ENCODE measurements at regions not wholly inside any gene's neighbourhood (a gene's known extent, or its start where the extent isn't known, plus 50 kb on each side); places are given as distances from the start of the nearest gene placed in this dataset.
"Not testable (repeated sequence)": the region's sequence is repeated elsewhere in the genome, so short reads cannot be mapped to it uniquely, and the experiment has no call there.

DNA sequence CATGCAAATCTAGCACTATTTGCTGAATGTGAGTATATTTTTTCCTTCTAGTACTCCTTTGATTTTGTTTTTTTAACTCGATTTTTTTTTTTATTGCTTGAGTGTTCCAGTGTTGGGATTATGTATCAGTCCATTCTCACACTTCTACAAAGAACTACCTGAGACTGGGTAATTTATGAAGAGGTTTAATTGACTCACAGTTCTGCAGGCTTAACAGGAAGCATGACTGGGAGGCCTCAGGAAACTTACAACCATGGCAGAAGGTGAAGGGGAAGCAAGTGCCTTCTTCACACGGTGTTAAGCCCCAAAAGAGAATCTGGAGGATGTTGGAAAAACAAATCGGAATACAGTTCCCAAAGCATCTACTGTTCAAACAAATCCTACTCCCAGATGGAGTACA is 69.1 kb downstream of the ZNF518B start:
- H3K4me3 Mint-ChIP-seq (ENCODE audit: low read depth); H3K27me3 Mint-ChIP-seq (ENCODE audit: low read depth); H3K36me3 Mint-ChIP-seq (ENCODE audit: low read depth); H3K27ac Mint-ChIP-seq; H3K4me1 Mint-ChIP-seq (ENCODE audit: low read depth); DNase-seq (ENCODE audit: low spot score); intact Hi-C loops (cut with micrococcal nuclease); H3K9me3 Mint-ChIP-seq: not testable (repeated sequence)

DNA sequence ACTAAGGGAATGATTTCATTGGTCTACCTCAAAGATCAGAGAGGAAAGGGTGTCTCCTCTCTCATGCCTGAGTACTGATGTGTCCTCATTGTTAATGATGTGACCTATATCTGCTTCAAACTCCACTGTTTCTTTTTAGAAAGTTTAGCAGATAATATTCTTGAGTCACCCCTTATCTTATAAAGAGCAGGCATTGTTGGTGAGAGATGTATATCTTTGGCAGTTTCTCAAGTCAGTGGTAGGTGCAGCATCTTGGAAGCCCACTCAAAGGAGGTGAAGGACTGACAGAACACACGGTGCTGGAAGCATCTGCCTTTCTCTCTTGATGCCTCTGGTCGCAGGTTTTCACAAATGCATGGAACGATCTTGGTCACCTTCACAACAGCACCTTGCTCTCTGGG is 71.2 kb downstream of the ZNF518B start:
- Mint-ChIP-seq H3K27me3 (ENCODE audit: low read depth) (peaks cover 3% of the 10 kb centered on the region), H3K4me1 (ENCODE audit: low read depth) (no peaks in the 10 kb centered on the region), H3K27ac (no peak overlapping the region), H3K36me3 (ENCODE audit: low read depth) (no peaks in the 10 kb centered on the region), H3K9me3 (no peaks in the 10 kb centered on the region), H3K4me3 (ENCODE audit: low read depth) (no peak overlapping the region)
- intact Hi-C loops (cut with micrococcal nuclease), result no loop called here
- DNase-seq (ENCODE audit: low spot score), result no peak

DNA sequence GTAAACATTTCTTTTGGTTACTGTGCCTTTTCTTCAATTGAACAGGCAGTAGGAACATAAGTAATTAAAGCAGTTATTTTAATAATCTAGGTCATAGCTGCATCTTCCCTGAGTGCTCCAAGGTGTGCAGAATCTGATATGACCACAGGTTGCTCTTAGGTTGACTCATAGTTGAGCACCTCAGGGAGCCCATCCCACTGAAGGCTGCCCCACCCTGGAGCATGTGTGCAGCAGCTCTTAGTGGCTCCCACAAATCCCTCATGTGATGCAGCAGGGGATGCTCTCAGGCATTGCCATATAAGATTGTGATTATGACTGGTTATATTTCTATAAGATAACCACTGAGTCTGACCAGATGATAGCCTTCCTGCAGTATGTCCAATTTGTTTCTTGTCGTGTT is 72.3 kb downstream of the ZNF518B start:
- Mint-ChIP-seq H3K9me3 (no peaks in the 10 kb centered on the region), H3K27ac (no peak overlapping the region), H3K36me3 (ENCODE audit: low read depth) (no peaks in the 10 kb centered on the region), H3K27me3 (ENCODE audit: low read depth) (no peaks in the 10 kb centered on the region), H3K4me3 (ENCODE audit: low read depth) (no peak overlapping the region), H3K4me1 (ENCODE audit: low read depth) (no peaks in the 10 kb centered on the region)
- DNase-seq (ENCODE audit: low spot score), result no peak
- intact Hi-C loops (cut with micrococcal nuclease), result no loop called here

DNA sequence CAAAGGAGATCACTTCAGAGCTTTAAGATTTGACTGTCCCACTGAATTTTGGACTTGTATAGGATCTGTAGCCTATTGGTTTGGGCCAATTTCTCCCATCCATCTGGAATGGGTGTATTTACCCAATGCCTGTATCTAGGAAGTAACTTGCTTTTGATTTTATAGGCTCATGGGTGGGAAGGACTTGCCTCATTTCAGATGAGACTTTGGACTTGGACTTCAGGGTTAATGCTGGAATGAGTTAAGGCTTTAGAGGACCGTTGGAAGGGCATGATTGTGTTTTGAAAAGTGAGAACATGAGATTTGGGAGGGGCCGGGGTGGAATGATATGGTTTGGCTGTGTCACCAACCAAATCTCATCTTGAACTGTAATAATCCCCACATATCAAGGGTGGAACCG is 73.8 kb downstream of the ZNF518B start:
- no peaks in the 10 kb centered on the region for H3K36me3 Mint-ChIP-seq (ENCODE audit: low read depth)

DNA sequence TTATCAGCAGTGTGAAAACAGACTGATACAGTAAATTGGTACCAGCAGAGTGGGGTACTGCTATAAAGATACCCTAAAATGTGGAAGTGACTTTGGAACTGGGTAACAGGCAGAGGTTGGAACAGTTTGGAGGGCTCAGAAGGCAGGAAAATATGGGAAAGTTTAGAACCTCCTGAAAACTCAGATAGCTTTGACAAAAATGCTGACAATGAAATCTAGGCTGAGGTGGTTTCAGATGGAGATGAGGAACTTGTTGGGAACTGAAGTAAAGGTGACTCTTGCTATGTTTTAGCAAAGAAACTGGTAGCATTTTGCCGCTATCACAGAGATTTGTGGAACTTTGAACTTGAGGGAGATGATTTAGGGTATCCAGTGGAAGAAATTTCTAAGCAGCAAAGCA is 75.1 kb downstream of the ZNF518B start:
- DNase-seq (ENCODE audit: low spot score); H3K36me3 Mint-ChIP-seq (ENCODE audit: low read depth); H3K9me3 Mint-ChIP-seq; H3K4me1 Mint-ChIP-seq (ENCODE audit: low read depth); H3K27ac Mint-ChIP-seq; H3K27me3 Mint-ChIP-seq (ENCODE audit: low read depth); H3K4me3 Mint-ChIP-seq (ENCODE audit: low read depth); intact Hi-C loops (cut with micrococcal nuclease): not testable (repeated sequence)

More for the DNA sequence above, 73.8 kb downstream of the ZNF518B start:
- Mint-ChIP-seq H3K27me3 (ENCODE audit: low read depth) (no peaks in the 10 kb centered on the region), H3K27ac (no peak overlapping the region), H3K4me3 (ENCODE audit: low read depth) (no peak overlapping the region), H3K4me1 (ENCODE audit: low read depth) (no peaks in the 10 kb centered on the region), H3K9me3 (no peaks in the 10 kb centered on the region)
- DNase-seq (ENCODE audit: low spot score), result no peak
- intact Hi-C loops (cut with micrococcal nuclease), result no loop called here

DNA sequence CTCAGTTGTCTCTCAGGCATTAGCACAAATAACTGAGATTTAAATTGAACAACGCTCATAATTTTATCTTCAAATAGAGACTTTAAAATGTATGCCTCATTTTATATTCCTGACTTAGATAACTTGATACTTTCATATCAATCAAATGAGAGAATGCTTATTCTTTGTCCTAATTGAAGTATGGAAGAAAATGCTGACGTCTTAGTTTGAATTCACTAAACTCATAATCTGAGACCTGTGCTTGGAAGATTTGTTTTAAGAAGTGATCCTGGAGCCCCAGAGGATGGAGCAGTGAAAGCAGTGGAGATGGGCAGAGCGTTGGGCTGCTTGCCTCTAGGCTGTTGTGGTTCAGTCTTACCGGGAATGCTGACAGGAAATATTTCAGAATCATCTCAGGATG is 76.1 kb downstream of the ZNF518B start:
- Mint-ChIP-seq H3K9me3 (no peaks in the 10 kb centered on the region), H3K4me1 (ENCODE audit: low read depth) (no peaks in the 10 kb centered on the region), H3K36me3 (ENCODE audit: low read depth) (no peaks in the 10 kb centered on the region), H3K27me3 (ENCODE audit: low read depth) (no peaks in the 10 kb centered on the region), H3K27ac (no peak overlapping the region), H3K4me3 (ENCODE audit: low read depth) (no peak overlapping the region)
- intact Hi-C loops (cut with micrococcal nuclease), result no loop called here
- no peak for DNase-seq (ENCODE audit: low spot score)

DNA sequence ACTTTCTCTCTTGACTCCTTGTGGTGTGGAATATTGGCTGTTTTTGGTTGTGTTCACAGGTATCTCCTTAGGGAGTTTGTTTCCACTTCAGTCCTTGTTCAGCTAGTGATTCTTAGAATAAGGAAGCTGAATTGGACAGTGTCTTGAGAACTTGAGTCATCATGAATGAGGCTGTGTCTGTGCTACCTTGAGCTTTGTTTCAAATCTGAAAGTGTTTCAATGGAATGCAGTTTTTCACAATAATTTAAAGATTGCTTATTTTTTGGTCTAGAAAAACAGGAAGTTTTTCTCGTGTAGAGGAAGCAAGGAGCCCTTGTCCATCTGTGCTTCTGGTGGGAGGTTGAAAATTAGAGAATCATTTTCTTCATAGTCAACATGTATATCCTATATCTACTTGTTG is 76.5 kb downstream of the ZNF518B start:
- Mint-ChIP-seq H3K9me3 (no peaks in the 10 kb centered on the region), H3K27ac (no peak overlapping the region), H3K27me3 (ENCODE audit: low read depth) (no peaks in the 10 kb centered on the region), H3K36me3 (ENCODE audit: low read depth) (no peaks in the 10 kb centered on the region), H3K4me3 (ENCODE audit: low read depth) (no peak overlapping the region), H3K4me1 (ENCODE audit: low read depth) (no peaks in the 10 kb centered on the region)
- no peak for DNase-seq (ENCODE audit: low spot score)
- intact Hi-C loops (cut with micrococcal nuclease), result no loop called here

DNA sequence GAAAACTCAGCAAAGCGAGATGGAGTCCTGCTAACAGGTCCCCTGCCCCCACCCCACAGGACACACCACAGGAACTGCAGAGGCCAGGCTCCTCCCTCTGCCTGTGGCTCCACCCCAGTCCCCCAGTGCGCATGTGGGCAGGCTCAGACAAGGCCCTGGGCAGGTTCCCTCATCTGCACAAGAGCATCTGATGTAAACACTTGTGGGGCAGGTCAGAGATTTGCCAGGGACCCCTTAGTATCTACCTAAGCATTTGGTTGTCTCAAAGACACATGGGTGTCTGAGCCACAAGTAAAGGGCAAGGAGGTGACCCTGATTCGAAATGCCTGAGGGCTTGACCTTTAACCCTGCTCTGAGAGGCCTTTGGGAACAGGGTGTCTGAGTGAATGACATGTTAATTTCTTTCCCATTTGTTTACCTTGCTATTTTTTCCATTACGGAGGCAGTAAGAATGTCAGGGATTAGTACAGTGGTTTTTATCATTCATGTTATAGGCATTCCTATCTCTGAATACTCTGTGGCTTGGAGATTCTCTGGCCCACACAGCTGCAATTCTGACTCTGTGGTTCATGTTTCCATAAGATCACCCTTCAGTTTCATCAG is 85.3 kb downstream of the ZNF518B start:
- no peaks in the 10 kb centered on the region for H3K36me3 Mint-ChIP-seq (ENCODE audit: low read depth)
- no peak overlapping the region for H3K27ac Mint-ChIP-seq

DNA sequence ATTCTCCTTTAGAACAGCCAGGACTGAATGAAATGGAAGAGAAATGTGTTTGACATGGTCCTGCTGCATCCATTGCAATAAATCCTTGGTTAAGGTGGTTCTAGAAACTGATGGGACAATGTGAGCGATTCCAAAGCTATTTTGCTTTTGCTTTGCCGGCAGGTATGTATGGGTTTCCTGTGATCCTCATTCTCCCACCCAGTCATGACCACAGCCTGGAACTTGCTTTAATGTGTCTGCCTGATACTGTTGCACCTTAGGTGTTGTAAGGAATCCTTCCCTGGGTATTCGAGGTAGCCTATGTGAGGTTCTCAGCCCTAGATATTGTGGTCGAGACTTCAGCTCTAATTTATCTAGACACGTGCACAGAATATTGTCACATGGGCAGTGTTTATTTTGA is 86.1 kb downstream of the ZNF518B start:
- no peaks in the 10 kb centered on the region for H3K36me3 Mint-ChIP-seq (ENCODE audit: low read depth)
- H3K4me3 Mint-ChIP-seq (ENCODE audit: low read depth), result no peak overlapping the region
- DNase-seq (ENCODE audit: low spot score), result no peak
- H3K4me1 Mint-ChIP-seq (ENCODE audit: low read depth), result no peaks in the 10 kb centered on the region
- no peak overlapping the region for H3K27ac Mint-ChIP-seq
- no peaks in the 10 kb centered on the region for H3K27me3 Mint-ChIP-seq (ENCODE audit: low read depth)
- intact Hi-C loops (cut with micrococcal nuclease), result no loop called here
- no peaks in the 10 kb centered on the region for H3K9me3 Mint-ChIP-seq

More for the DNA sequence above, 85.3 kb downstream of the ZNF518B start:
- no peaks in the 10 kb centered on the region for H3K27me3 Mint-ChIP-seq (ENCODE audit: low read depth)
- H3K9me3 Mint-ChIP-seq, result no peaks in the 10 kb centered on the region
- no peak for DNase-seq (ENCODE audit: low spot score)
- intact Hi-C loops (cut with micrococcal nuclease), result no loop called here
- no peaks in the 10 kb centered on the region for H3K4me1 Mint-ChIP-seq (ENCODE audit: low read depth)
- no peak overlapping the region for H3K4me3 Mint-ChIP-seq (ENCODE audit: low read depth)

DNA sequence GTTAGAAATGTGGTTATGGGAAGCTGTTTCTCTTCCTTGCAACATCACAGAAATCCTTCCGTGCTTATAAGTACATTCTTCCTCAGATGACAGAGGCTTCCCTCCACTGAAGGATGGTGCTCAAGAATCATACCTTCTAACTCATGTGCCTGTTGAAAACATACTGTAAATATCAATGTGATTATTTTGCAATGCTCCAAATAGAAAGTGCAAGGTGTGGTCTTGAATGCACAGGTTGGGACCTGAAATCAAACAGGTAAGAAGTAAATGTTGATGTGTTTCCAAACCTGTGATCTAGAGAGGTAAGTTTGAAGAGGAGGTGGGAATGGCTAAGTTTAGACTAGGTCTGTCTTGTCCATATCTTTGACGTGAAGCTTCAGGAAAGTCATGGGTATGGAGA is 87.7 kb downstream of the ZNF518B start:
- no peaks in the 10 kb centered on the region for H3K27me3 Mint-ChIP-seq (ENCODE audit: low read depth)
- H3K36me3 Mint-ChIP-seq (ENCODE audit: low read depth), result no peaks in the 10 kb centered on the region
- intact Hi-C loops (cut with micrococcal nuclease), result no loop called here
- no peaks in the 10 kb centered on the region for H3K9me3 Mint-ChIP-seq
- no peak overlapping the region for H3K4me3 Mint-ChIP-seq (ENCODE audit: low read depth)
- no peak for DNase-seq (ENCODE audit: low spot score)
- no peaks in the 10 kb centered on the region for H3K4me1 Mint-ChIP-seq (ENCODE audit: low read depth)
- H3K27ac Mint-ChIP-seq, result no peak overlapping the region

DNA sequence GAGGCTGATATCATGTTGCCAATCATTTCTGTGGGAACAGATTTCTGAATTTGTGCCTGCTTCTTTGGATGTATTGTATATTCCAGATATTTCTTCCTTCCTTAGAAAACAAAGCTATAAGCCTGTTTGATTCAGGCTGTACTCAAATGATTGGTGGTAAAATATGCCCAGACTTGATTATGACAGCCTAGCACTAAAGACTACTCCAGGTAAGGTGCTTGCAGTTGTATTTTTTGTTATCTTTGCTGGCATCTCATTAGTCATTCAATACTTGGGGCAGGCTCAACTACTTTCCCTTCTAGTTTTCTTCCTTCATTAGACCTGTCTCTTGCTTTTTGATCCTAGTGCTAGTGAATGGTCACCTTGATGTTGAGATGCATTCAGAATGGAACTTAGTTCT is 90.6 kb downstream of the ZNF518B start:
- Mint-ChIP-seq H3K4me1 (ENCODE audit: low read depth) (no peaks in the 10 kb centered on the region), H3K27ac (no peak overlapping the region), H3K27me3 (ENCODE audit: low read depth) (peaks cover 2% of the 10 kb centered on the region), H3K36me3 (ENCODE audit: low read depth) (no peaks in the 10 kb centered on the region), H3K9me3 (no peaks in the 10 kb centered on the region), H3K4me3 (ENCODE audit: low read depth) (no peak overlapping the region)
- intact Hi-C loops (cut with micrococcal nuclease), result no loop called here
- DNase-seq (ENCODE audit: low spot score), result no peak

DNA sequence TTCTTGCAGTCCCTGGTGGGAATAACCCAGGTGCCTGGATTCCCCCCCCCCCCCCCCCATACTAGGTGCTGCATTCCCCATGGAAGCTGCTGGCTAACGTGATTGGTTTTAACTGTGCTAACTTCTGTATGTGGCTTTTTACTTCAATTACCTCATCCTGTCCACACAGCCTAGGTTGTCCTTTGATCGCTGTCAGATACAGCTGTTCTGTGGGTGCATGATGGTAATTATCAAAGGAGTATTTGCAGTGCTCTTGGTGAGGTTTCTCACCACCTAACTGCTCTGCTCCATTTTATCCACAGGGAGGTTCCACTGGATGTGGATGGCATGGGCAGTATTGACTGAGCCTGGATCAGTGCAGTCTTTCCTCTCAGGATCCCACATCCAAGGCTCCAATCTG is 93.0 kb downstream of the ZNF518B start:
- intact Hi-C loops (cut with micrococcal nuclease), result no loop called here

DNA sequence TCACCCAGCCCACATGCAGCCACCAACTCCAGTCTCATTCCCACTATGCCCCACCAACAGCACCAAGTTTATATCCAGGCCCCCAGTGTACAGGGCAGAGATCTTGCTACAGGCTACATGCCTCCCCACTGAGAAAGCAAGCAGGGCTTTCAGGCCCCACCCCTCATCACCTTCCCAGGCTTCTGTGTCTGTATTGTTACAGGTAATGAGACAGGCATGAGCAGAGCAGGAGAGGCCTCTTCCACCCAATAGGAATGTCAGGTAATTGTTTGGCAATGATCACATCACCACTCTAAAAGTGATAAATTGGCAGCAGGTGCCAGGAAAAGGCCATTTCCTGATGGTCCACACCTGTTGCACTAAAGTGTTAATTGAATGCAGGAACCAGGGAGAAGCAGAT is 102.5 kb downstream of the ZNF518B start:
- Mint-ChIP-seq H3K9me3 (no peaks in the 10 kb centered on the region), H3K4me3 (ENCODE audit: low read depth) (no peak overlapping the region), H3K36me3 (ENCODE audit: low read depth) (no peaks in the 10 kb centered on the region), H3K27me3 (ENCODE audit: low read depth) (peaks cover 5% of the 10 kb centered on the region), H3K27ac (no peak overlapping the region), H3K4me1 (ENCODE audit: low read depth) (no peaks in the 10 kb centered on the region)
- no peak for DNase-seq (ENCODE audit: low spot score)
- intact Hi-C loops (cut with micrococcal nuclease), result no loop called here

More for the DNA sequence above, 93.0 kb downstream of the ZNF518B start:
- Mint-ChIP-seq H3K36me3 (ENCODE audit: low read depth) (no peaks in the 10 kb centered on the region), H3K4me1 (ENCODE audit: low read depth) (no peaks in the 10 kb centered on the region), H3K27me3 (ENCODE audit: low read depth) (peaks cover 4% of the 10 kb centered on the region), H3K4me3 (ENCODE audit: low read depth) (no peak overlapping the region), H3K27ac (no peak overlapping the region), H3K9me3 (no peaks in the 10 kb centered on the region)
- no peak for DNase-seq (ENCODE audit: low spot score)

DNA sequence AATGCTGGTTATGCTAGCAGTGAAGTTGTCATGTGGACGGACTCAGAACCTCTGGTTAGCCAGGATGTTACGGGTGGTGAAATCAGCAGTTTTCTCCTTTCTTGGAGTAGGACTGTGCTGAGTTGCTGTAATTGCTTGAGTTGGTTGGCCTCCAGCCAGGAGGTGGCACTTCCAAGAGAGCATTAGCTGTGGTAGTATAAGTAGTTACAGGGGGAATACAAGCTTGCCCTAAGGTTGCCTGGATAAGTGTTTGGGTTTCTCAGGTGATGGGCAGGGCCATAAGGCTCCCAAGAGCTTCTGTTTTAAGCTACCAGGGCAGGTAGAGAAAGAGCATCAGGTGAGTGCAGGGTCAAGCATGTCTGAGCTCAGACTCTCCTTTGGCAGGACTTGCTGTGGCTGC is 103.0 kb downstream of the ZNF518B start:
- Mint-ChIP-seq H3K27ac (no peak overlapping the region), H3K27me3 (ENCODE audit: low read depth) (peaks cover 5% of the 10 kb centered on the region), H3K4me3 (ENCODE audit: low read depth) (no peak overlapping the region), H3K9me3 (no peaks in the 10 kb centered on the region), H3K4me1 (ENCODE audit: low read depth) (no peaks in the 10 kb centered on the region), H3K36me3 (ENCODE audit: low read depth) (no peaks in the 10 kb centered on the region)
- intact Hi-C loops (cut with micrococcal nuclease), result no loop called here
- no peak for DNase-seq (ENCODE audit: low spot score)

Data from activated T-helper 2 cell treated with anti-CD3 and anti-CD28 coated beads, Interferon-gamma antibody, Interleukin-2, Interleukin-4, amounts not matched to agents 10 μg/mL and 5 μg/mL and 100 μg/mL, durations not matched to agents 14 hours and 24 hours and 36 hours (primary cell).